GM15510 (cell line): ENCODE measurements at regions not wholly inside any gene's neighbourhood (a gene's known extent, or its start where the extent isn't known, plus 50 kb on each side); places are given as distances from the start of the nearest gene placed in this dataset.
A peak's percentile ranks its signal among the peaks of the same experiment; 100 is the strongest.

Experiments used
- POLR2A ChIP-seq: IDR thresholded peaks from 3 replicates; pipeline ENCODE4 v1.6.1; 2011; ENCODE audit warnings: borderline replicate concordance; ENCODE audit not compliant: insufficient read length; ENCODE audit errors: extremely low read depth

GRCh38 chr16:85554889-85555718, 58.0 kb upstream of the GSE1 start:
- peak; percentile 35 for TF ChIP-seq POLR2A

- TF ChIP-seq POLR2A, result peak; percentile 63
Measured at GRCh38 chr16:85555719-85556455, 57.2 kb upstream of the GSE1 start.

- no peak for TF ChIP-seq POLR2A
Measured at GRCh38 chr16:85556456-85557082, 56.6 kb upstream of the GSE1 start.

GRCh38 chr16:85557083-85557970, 55.8 kb upstream of the GSE1 start:
- TF ChIP-seq POLR2A, result no peak

GRCh38 chr16:85557971-85558657, 55.0 kb upstream of the GSE1 start:
- no peak for TF ChIP-seq POLR2A

- TF ChIP-seq POLR2A, result no peak
Measured at GRCh38 chr16:85560932-85561247, 52.2 kb upstream of the GSE1 start.

GRCh38 chr16:85561248-85562092, 51.7 kb upstream of the GSE1 start:
- TF ChIP-seq POLR2A, result no peak

- no peak for TF ChIP-seq POLR2A
Measured at GRCh38 chr16:85562093-85562786, 50.9 kb upstream of the GSE1 start.

GRCh38 chr16:85563034-85563433, 50.1 kb upstream of the GSE1 start:
- no peak for TF ChIP-seq POLR2A
